ENCODE measurements at regions not wholly inside any gene's neighbourhood (a gene's known extent, or its start where the extent isn't known, plus 50 kb on each side); places are given as distances from the start of the nearest gene placed in this dataset.

- TF ChIP-seq CTCF (IDR thresholded peaks at IDR 0.05) (no peak), EZH2 (IDR thresholded peaks at IDR 0.05; ENCODE audit: borderline replicate concordance, insufficient read depth, low read depth, low read length, poor library complexity, severe bottlenecking) (no peak)
Observed at GRCh38 chr22:49617866-49618676, 209.6 kb downstream of the BRD1 start.
